ENCODE measurements at regions not wholly inside any gene's neighbourhood (a gene's known extent, or its start where the extent isn't known, plus 50 kb on each side); places are given as distances from the start of the nearest gene placed in this dataset.

DNA sequence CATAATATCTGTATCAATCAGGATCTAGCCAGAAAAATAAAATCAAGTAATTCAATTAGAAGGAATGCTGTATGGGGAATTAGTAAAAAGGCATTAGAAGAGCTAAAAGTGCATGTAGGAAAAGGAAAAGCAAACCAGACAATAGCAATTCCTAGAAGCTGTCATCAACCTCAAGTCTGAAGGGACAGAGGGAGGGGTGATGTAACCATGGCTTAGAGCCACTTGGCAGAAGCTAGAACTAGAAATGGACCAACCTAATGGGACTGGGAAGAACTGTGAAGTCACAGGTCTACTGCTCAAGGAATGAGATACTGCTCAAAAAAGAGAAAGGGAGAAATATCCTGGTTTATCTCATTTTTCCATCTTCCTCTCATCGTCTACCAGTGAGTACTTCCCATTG lies 590.7 kb upstream of the SGO1 start:
- no peak for TF ChIP-seq BHLHE40 (IDR thresholded peaks at IDR 0.05; ENCODE audit: borderline replicate concordance)
- no peak for TF ChIP-seq ARNT (IDR thresholded peaks at IDR 0.05)
- TF ChIP-seq L3MBTL2 (conservative IDR thresholded peaks at IDR 0.05): no peak
- TF ChIP-seq, protein P1, sequence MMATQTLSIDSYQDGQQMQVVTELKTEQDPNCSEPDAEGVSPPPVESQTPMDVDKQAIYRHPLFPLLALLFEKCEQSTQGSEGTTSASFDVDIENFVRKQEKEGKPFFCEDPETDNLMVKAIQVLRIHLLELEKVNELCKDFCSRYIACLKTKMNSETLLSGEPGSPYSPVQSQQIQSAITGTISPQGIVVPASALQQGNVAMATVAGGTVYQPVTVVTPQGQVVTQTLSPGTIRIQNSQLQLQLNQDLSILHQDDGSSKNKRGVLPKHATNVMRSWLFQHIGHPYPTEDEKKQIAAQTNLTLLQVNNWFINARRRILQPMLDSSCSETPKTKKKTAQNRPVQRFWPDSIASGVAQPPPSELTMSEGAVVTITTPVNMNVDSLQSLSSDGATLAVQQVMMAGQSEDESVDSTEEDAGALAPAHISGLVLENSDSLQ (IDR thresholded peaks at IDR 0.05): no peak
- no peak for TF ChIP-seq CTBP1 (IDR thresholded peaks at IDR 0.05; ENCODE audit: borderline replicate concordance)
- no peak for TF ChIP-seq SUZ12 (IDR thresholded peaks at IDR 0.05)
- no peak for TF ChIP-seq NFRKB (IDR thresholded peaks at IDR 0.05)
- TF ChIP-seq FOXM1 (IDR thresholded peaks at IDR 0.05; ENCODE audit: borderline replicate concordance): no peak

All from HEK293T (cell line).